Dedifferentiated amniotic fluid mesenchymal stem cell (primary cell): ENCODE measurements at regions not wholly inside any gene's neighbourhood (a gene's known extent, or its start where the extent isn't known, plus 50 kb on each side); places are given as distances from the start of the nearest gene placed in this dataset.
"Not testable (repeated sequence)": the region's sequence is repeated elsewhere in the genome, so short reads cannot be mapped to it uniquely, and the experiment has no call there.

Source experiments
- DNase-seq: peaks from one replicate; pipeline ENCODE4 v3.0.0-alpha.2; 2016; ENCODE audit errors: extremely low spot score

DNA sequence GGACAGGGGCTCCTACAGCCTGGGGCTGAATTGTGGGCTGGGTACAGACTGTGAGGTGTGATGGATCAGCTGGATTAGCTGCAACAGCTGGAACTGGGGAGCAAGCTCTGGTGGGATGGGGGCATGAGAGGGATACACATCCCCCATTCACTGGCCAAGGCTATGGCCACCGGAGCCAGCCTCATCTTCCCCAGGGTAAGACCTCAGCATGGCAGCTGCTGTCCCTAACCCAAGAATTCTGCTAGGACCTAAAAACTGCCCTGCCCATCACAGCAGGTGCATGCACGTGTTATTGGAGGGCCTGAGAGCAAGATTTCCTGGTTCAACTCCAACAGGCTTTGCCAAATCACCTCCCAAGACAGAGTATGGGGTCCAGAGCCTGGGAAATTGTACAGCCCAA, 258.6 kb upstream of the AGTR2 start:
- DNase-seq = no peak

GRCh38 chrX:115912372-115912897, 258.1 kb upstream of the AGTR2 start:
- DNase-seq = no peak

DNA sequence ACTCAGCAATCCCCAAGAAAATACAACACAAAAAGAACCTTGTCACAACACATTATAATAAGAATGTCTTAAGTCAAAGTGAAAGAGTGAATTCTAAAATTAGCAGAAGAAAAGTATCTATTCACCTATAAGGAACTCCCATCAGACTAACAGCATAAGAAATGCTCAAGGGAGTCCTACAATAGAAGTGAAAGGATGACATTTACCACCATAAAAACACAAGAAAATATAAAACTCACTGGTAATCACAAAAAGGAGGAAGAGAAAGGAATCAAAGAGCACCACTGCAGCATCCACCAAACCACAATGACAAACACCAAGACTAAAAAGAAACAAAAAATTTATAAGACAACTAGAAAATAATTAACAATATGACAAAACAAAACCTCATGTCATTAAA, 257.0 kb upstream of the AGTR2 start:
- DNase-seq = no peak

GRCh38 chrX:115915625-115916024, 254.9 kb upstream of the AGTR2 start:
- DNase-seq = not testable (repeated sequence)

- no peak for DNase-seq
Measured at GRCh38 chrX:115929480-115929879, 241.1 kb upstream of the AGTR2 start.

DNA sequence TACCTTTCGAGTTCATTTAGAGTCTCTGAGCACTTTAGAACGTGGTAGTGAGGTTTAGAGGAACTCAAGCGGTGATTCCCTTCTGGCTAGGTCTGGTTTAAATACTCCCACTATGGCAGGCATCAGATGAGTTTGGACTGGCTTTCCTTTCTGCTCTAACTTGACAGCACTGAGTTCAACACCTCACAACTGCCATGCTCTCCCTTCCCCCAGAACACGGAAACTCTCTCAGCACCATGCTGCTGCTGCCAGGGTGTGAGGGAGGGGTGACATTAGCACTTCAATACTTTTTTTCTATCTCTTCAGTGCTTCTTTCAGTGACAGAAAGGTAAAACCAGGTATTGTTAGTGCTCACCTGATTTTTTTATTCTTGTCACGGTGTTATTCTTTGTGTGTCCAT, 234.5 kb upstream of the AGTR2 start:
- no peak for DNase-seq

DNA sequence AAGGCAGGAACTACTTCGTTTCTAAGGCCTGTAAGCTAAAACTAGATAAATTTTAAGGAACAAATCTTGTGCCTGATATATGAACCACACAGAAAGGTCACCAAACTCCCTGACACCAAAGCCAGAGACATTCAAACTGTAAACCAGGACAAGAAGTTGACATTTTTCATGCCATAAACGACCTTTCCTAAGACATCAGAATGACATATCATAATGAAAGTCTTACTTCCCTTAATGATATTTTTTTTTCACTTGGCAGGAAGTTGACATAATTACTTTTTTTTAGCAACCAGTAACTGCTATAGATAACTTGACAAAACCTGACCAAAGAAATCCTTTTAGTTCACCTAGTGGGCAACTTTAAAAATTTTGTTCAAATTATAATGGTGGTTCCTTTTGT, 231.5 kb upstream of the AGTR2 start:
- DNase-seq = no peak

GRCh38 chrX:115939636-115940160, 230.8 kb upstream of the AGTR2 start:
- no peak for DNase-seq

DNA sequence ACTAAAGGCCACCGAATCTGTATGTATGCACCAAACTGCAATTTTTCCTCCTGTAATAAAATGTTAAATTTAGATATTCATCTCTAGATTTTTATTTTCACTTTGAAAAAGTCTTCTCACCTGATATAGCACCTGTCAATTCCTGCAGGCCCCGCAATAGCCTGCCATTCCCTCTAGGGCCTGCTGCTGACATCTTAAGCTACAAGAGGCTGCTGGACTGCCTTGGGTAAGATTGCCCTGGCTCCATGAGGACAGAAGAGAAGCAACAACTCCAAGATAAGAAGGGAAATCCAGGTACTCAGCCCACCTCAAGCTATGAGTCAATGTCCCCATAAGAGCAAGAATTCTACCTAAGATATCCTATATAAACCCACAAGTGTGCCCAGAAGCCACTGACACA, 230.2 kb upstream of the AGTR2 start:
- DNase-seq = no peak

DNA sequence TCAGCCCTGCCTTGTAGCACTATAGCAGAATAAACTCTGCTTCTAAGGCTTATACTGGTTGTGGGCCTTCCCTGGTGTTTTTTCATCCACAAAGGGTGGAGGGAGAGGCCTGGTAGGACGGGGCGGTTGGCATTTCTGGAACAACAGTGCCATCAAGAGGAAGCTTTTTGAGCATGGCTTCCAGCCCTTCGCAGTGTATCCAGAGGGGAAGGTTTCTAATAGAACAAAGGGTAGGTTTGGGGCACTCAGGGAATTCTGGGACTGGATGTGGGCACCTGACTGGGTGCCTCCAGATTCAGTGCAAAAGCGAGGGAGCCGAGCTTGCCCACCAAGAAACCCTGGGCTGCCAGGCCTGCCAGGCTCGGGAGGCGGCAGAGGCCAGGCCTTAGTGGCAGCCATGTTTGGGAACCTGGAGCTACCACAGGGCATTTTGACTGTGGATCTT, 229.6 kb upstream of the AGTR2 start:
- DNase-seq = no peak

- DNase-seq = no peak
Measured at GRCh38 chrX:115941388-115941787, 229.2 kb upstream of the AGTR2 start.

- DNase-seq = no peak
Measured at GRCh38 chrX:115946059-115946458, 224.5 kb upstream of the AGTR2 start.

DNA sequence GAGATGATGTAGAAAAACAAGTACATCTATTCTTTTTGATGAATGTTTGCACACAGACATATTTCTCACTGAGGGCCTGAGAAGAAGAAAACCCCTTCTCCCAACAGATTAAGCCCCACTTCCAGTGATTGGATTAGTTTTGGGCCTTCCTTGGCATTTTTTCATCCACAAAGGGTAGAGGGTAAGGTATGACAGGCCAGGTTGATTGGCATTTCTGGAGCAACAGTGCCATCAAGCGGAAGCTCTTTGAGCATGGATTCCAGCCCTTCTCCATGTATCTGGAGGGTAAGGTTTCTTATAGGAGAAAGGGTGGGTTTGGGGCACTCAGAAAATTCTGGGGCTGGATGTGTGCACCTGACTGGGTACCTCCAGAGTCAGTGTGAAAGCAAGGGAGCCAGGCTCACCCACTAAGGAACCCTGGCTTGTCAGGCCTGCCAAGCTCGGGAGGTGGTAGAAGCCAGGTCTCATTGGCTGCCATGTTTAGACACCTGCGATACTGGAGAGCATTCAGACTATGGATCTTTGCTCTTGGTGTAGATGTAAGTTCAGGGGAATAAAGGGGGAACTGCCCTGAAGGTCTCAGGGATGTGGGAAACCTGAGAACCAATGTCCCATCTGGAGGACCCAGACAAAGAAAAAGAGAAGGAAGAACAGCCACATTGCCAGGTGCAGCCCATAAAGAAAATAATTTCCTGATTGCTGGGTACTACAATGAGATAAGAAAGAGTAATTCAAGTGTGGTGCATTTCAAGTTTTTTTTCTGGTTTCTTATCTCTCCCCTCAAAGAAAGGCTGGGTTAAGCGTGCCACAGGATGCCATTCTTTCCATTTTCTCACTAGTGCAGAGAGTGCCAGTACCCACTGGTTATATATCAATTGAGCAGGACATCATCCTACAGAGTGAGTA, 222.3 kb upstream of the AGTR2 start:
- no peak for DNase-seq

GRCh38 chrX:115949900-115950822, 220.4 kb upstream of the AGTR2 start:
- no peak for DNase-seq

DNA sequence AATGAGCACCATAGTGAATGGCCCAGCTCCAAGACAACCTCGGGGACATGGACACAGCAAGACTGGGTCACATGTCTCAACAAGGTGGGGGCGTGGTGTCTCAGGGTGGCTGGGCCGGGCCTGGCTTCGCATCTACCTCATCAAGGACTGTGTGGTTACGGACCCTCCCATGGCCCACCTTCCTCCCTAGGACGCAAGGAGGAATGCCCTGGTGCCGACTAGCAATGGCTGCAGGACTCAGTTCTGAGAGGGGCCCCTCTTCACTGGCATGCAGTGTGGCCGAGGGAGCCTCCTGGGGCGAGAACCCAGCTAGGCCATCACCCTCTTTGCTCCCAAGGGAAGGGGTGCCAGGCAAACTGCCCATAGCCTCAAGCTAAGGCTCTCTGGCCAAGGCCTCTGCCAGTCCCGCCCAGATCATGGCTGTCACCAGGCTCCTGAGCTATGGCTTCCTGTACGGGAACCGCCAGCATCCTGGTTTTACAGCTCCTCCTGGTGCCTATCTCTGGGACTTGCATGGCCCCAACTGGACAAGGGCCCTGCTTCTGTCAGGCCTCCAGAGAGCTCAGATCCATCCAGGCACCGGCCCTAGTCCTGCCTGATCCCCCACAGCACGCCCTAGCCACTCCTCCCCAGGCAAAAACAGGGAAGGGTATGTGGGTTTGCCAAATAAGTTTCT, 218.0 kb upstream of the AGTR2 start:
- no peak for DNase-seq

GRCh38 chrX:115957862-115958490, 212.6 kb upstream of the AGTR2 start:
- no peak for DNase-seq

GRCh38 chrX:115958687-115959359, 211.7 kb upstream of the AGTR2 start:
- no peak for DNase-seq

- no peak for DNase-seq
Measured at GRCh38 chrX:115960440-115961084, 210.0 kb upstream of the AGTR2 start.

DNA sequence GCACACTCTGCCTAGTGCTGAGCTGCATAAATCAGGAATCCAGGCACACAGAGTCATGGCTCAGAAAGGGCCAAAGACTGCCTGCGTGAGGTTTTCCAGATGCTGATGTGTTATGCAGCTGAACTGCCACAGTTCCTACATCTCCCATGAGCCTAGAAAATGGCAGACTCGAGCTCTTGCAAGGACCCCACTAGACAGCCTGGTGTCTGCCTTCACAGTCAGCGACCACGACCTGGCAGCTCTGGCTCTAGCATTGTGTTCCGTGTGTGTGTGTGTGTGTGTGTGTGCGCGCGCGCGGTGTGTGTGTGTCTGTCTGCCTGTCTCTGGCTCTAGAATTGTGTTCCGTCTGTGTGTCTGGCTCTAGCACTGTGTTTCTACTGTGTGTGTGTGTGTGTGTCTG, 203.6 kb upstream of the AGTR2 start:
- DNase-seq = no peak
